ENCODE measurements at regions not wholly inside any gene's neighbourhood (a gene's known extent, or its start where the extent isn't known, plus 50 kb on each side); places are given as distances from the start of the nearest gene placed in this dataset.

DNA sequence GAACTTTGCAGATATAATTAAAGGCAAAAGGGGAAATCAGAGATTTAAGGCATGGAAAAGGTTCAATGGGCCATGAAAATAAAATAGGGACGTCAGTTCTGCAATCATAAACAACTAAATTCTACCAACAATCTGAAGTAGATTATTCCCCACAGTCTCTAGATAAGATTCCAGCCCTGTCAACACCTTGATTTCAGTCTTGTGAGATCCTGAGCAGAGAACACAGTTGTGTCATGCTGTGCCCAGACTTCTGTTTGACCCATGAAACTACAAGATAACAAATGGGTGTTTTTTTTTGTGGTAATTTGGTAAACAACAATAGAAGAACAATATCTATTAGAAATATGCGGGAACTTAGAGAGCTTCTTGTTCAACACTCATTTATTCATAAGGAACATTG is 66.2 kb upstream of the RIT2 start (continued):
- TF ChIP-seq, protein P1, sequence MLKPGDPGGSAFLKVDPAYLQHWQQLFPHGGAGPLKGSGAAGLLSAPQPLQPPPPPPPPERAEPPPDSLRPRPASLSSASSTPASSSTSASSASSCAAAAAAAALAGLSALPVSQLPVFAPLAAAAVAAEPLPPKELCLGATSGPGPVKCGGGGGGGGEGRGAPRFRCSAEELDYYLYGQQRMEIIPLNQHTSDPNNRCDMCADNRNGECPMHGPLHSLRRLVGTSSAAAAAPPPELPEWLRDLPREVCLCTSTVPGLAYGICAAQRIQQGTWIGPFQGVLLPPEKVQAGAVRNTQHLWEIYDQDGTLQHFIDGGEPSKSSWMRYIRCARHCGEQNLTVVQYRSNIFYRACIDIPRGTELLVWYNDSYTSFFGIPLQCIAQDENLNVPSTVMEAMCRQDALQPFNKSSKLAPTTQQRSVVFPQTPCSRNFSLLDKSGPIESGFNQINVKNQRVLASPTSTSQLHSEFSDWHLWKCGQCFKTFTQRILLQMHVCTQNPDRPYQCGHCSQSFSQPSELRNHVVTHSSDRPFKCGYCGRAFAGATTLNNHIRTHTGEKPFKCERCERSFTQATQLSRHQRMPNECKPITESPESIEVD (tag by site-specific recombination; IDR thresholded peaks at IDR 0.05): no peak
- TF ChIP-seq ZFHX2 (tag by site-specific recombination; conservative IDR thresholded peaks at IDR 0.05) (no peak), ZNF366 (tag by site-specific recombination; conservative IDR thresholded peaks at IDR 0.05) (no peak), ZFP41 (tag by site-specific recombination; IDR thresholded peaks at IDR 0.05; ENCODE audit: borderline replicate concordance) (no peak), ZNF530 (tag by site-specific recombination; IDR thresholded peaks at IDR 0.05; ENCODE audit: low read depth) (no peak)
- TF ChIP-seq, protein P2, sequence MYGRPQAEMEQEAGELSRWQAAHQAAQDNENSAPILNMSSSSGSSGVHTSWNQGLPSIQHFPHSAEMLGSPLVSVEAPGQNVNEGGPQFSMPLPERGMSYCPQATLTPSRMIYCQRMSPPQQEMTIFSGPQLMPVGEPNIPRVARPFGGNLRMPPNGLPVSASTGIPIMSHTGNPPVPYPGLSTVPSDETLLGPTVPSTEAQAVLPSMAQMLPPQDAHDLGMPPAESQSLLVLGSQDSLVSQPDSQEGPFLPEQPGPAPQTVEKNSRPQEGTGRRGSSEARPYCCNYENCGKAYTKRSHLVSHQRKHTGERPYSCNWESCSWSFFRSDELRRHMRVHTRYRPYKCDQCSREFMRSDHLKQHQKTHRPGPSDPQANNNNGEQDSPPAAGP (tag by site-specific recombination; IDR thresholded peaks at IDR 0.05): no peak
- TF ChIP-seq, protein P3, sequence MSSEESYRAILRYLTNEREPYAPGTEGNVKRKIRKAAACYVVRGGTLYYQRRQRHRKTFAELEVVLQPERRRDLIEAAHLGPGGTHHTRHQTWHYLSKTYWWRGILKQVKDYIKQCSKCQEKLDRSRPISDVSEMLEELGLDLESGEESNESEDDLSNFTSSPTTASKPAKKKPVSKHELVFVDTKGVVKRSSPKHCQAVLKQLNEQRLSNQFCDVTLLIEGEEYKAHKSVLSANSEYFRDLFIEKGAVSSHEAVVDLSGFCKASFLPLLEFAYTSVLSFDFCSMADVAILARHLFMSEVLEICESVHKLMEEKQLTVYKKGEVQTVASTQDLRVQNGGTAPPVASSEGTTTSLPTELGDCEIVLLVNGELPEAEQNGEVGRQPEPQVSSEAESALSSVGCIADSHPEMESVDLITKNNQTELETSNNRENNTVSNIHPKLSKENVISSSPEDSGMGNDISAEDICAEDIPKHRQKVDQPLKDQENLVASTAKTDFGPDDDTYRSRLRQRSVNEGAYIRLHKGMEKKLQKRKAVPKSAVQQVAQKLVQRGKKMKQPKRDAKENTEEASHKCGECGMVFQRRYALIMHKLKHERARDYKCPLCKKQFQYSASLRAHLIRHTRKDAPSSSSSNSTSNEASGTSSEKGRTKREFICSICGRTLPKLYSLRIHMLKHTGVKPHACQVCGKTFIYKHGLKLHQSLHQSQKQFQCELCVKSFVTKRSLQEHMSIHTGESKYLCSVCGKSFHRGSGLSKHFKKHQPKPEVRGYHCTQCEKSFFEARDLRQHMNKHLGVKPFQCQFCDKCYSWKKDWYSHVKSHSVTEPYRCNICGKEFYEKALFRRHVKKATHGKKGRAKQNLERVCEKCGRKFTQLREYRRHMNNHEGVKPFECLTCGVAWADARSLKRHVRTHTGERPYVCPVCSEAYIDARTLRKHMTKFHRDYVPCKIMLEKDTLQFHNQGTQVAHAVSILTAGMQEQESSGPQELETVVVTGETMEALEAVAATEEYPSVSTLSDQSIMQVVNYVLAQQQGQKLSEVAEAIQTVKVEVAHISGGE (tag by site-specific recombination; conservative IDR thresholded peaks at IDR 0.05; ENCODE audit: low read depth): no peak
- TF ChIP-seq, protein P4, sequence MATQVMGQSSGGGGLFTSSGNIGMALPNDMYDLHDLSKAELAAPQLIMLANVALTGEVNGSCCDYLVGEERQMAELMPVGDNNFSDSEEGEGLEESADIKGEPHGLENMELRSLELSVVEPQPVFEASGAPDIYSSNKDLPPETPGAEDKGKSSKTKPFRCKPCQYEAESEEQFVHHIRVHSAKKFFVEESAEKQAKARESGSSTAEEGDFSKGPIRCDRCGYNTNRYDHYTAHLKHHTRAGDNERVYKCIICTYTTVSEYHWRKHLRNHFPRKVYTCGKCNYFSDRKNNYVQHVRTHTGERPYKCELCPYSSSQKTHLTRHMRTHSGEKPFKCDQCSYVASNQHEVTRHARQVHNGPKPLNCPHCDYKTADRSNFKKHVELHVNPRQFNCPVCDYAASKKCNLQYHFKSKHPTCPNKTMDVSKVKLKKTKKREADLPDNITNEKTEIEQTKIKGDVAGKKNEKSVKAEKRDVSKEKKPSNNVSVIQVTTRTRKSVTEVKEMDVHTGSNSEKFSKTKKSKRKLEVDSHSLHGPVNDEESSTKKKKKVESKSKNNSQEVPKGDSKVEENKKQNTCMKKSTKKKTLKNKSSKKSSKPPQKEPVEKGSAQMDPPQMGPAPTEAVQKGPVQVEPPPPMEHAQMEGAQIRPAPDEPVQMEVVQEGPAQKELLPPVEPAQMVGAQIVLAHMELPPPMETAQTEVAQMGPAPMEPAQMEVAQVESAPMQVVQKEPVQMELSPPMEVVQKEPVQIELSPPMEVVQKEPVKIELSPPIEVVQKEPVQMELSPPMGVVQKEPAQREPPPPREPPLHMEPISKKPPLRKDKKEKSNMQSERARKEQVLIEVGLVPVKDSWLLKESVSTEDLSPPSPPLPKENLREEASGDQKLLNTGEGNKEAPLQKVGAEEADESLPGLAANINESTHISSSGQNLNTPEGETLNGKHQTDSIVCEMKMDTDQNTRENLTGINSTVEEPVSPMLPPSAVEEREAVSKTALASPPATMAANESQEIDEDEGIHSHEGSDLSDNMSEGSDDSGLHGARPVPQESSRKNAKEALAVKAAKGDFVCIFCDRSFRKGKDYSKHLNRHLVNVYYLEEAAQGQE (tag by site-specific recombination; IDR thresholded peaks at IDR 0.05): no peak
- TF ChIP-seq, protein P5, sequence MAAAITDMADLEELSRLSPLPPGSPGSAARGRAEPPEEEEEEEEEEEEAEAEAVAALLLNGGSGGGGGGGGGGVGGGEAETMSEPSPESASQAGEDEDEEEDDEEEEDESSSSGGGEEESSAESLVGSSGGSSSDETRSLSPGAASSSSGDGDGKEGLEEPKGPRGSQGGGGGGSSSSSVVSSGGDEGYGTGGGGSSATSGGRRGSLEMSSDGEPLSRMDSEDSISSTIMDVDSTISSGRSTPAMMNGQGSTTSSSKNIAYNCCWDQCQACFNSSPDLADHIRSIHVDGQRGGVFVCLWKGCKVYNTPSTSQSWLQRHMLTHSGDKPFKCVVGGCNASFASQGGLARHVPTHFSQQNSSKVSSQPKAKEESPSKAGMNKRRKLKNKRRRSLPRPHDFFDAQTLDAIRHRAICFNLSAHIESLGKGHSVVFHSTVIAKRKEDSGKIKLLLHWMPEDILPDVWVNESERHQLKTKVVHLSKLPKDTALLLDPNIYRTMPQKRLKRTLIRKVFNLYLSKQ (tag by site-specific recombination; IDR thresholded peaks at IDR 0.05; ENCODE audit: borderline replicate concordance): no peak

DNA sequence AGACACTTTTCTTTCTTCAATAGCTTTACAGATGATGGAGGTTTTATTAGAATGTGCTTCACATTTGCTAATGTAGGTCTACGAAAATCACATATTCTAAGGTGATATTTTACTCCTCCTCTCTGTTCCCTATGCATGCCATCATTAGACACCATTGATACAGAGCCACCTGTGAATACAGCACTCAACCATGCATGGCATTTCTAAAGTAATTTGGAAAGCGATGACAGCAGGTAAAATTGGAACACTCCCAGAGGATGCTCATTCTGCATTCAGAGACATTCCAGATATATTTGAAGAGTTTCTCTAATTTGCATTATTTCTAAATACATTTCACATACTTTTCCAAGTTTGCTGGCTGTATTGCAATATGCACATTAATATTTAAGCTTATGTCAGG is 65.3 kb upstream of the RIT2 start:
- H3K4me1 ChIP-seq (ENCODE audit: control insufficient read depth, insufficient read depth, low read length): no peaks in the 10 kb centered on the region; the same call in 1 of the 2 replicates
- POLR2A ChIA-PET: no interaction called here
- no peaks in the 10 kb centered on the region for H3K9me3 ChIP-seq (ENCODE audit: control insufficient read depth, insufficient read depth, low read depth, low read length)
- CTCF ChIA-PET: interaction anchor here (0.7 to 1.4 kb wide), 4 partner anchors 10 to 444 kb away, joined by 3 to 5 read pairs (median 3); no protein-coding TSS in a partner anchor
- H3K36me3 ChIP-seq (ENCODE audit: control insufficient read depth in 2 of 2, insufficient read depth in 1 of 2, low read length in 2 of 2): no peaks in the 10 kb centered on the region
- no peak overlapping the region for H3K4me3 ChIP-seq (ENCODE audit: low read depth, low read length)
- no peak overlapping the region for H3K27ac ChIP-seq (ENCODE audit: extremely low read depth, low read depth, low read length)
- TF ChIP-seq ZNF324 (tag by site-specific recombination; IDR thresholded peaks at IDR 0.05) (no peak), ZNF514 (tag by site-specific recombination; IDR thresholded peaks at IDR 0.05) (no peak), ZNF664 (tag by site-specific recombination; IDR thresholded peaks at IDR 0.05) (no peak), ZNF596 (tag by site-specific recombination; IDR thresholded peaks at IDR 0.05) (no peak), ZNF48 (tag by site-specific recombination; IDR thresholded peaks at IDR 0.05) (no peak), ZNF121 (tag by site-specific recombination; IDR thresholded peaks at IDR 0.05) (no peak), ZNF394 (tag by site-specific recombination; IDR thresholded peaks at IDR 0.05; ENCODE audit: borderline replicate concordance) (no peak), ZNF473 (tag by site-specific recombination; IDR thresholded peaks at IDR 0.05) (no peak), FEZF1 (tag by site-specific recombination; IDR thresholded peaks at IDR 0.05) (no peak), MYNN (tag by site-specific recombination; IDR thresholded peaks at IDR 0.05; ENCODE audit: borderline replicate concordance) (no peak), HOXD13 (CRISPR knock-in tag; IDR thresholded peaks at IDR 0.05; ENCODE audit: borderline replicate concordance) (no peak), SETDB1 (IDR thresholded peaks at IDR 0.05; ENCODE audit: insufficient read length, low read length) (no peak)
- TF ChIP-seq, protein P6, sequence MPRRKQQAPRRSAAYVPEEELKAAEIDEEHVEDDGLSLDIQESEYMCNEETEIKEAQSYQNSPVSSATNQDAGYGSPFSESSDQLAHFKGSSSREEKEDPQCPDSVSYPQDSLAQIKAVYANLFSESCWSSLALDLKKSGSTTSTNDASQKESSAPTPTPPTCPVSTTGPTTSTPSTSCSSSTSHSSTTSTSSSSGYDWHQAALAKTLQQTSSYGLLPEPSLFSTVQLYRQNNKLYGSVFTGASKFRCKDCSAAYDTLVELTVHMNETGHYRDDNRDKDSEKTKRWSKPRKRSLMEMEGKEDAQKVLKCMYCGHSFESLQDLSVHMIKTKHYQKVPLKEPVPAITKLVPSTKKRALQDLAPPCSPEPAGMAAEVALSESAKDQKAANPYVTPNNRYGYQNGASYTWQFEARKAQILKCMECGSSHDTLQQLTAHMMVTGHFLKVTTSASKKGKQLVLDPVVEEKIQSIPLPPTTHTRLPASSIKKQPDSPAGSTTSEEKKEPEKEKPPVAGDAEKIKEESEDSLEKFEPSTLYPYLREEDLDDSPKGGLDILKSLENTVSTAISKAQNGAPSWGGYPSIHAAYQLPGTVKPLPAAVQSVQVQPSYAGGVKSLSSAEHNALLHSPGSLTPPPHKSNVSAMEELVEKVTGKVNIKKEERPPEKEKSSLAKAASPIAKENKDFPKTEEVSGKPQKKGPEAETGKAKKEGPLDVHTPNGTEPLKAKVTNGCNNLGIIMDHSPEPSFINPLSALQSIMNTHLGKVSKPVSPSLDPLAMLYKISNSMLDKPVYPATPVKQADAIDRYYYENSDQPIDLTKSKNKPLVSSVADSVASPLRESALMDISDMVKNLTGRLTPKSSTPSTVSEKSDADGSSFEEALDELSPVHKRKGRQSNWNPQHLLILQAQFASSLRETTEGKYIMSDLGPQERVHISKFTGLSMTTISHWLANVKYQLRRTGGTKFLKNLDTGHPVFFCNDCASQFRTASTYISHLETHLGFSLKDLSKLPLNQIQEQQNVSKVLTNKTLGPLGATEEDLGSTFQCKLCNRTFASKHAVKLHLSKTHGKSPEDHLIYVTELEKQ (tag by site-specific recombination; IDR thresholded peaks at IDR 0.05; ENCODE audit: borderline replicate concordance): no peak
